NCI-H2081 treated with DMSO at 0.1 percent for 48 hours (cell line): ENCODE measurements at regions not wholly inside any gene's neighbourhood (a gene's known extent, or its start where the extent isn't known, plus 50 kb on each side); places are given as distances from the start of the nearest gene placed in this dataset.
"Not testable (repeated sequence)": the region's sequence is repeated elsewhere in the genome, so short reads cannot be mapped to it uniquely, and the experiment has no call there.

Source experiments
- DNase-seq: peaks from one replicate; lab custom pipeline; 2025; lab: John Stamatoyannopoulos, UW

DNA sequence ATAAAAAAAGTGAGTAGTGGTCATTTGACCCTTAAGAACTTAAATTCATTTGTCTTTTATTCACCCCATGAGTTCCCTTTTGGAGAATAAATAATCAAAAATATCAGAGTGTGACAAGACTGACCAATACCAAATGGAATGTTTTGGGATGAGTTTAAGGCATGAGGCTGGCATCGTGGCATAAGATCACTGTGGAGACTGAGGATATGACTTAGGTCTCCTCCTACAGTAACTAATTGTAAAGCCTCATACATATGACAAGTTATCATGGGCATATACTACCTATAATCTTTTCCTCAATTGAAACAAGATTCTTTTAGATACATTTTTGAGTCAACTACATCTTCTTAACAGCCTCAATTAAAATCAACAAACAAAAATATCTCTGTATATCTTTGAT lies 782.0 kb downstream of the SLITRK1 start:
- no peak for DNase-seq

DNA sequence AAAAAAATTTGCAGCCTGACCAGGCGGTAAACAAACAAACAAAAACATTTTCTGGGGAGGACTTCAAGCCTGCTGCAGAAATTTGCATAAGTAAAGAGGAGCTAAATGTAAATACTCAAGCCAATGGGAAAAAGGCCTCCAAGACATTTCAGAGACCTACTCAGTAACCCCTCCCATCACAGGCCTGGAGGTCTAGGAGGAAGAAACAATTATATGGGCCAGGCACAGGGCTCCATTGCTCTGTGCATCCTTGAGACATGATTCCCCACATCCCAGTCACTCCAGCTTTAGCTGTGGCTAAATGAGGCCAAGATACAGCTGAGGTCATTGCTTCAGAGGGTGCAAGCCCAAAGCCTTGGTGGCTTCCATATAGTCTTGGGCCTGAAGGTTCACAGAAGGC lies 793.4 kb downstream of the SLITRK1 start:
- no peak for DNase-seq

DNA sequence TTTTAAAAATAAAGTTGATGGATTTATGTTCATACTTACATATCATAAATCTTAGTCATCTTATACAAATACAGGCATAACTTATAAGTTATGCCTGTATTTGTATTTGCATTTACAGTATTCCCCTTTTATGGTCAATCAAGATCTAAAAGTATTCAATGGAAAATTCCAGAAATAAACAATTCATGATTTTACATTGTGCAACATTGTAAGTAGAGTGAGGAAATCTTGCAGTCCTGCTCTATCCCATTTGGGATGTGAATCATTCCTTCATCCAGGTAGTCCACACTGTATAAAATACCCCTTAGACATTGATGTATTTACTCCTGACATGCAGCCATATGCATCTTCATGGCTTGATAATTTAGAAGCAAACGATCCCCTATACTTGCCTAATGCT lies 795.3 kb downstream of the SLITRK1 start:
- DNase-seq = no peak

DNA sequence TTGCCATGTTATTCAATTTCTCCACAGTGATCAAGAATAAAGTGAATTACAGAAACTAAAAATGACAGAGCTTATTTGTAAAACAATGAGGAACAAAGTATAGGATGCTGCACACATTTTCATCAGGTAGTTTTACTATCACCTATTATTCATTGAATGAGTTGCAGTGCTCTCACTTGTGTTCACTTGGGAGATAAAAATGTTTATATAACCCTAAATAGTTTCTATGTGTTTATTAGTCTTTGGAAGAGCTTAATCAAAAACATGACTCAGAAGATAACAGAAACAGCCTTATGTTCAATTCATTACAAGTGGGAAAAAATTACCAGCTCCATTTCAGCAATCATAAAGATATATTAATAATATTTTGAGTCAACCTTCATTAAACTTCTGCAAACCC lies 796.2 kb downstream of the SLITRK1 start:
- no peak for DNase-seq

DNA sequence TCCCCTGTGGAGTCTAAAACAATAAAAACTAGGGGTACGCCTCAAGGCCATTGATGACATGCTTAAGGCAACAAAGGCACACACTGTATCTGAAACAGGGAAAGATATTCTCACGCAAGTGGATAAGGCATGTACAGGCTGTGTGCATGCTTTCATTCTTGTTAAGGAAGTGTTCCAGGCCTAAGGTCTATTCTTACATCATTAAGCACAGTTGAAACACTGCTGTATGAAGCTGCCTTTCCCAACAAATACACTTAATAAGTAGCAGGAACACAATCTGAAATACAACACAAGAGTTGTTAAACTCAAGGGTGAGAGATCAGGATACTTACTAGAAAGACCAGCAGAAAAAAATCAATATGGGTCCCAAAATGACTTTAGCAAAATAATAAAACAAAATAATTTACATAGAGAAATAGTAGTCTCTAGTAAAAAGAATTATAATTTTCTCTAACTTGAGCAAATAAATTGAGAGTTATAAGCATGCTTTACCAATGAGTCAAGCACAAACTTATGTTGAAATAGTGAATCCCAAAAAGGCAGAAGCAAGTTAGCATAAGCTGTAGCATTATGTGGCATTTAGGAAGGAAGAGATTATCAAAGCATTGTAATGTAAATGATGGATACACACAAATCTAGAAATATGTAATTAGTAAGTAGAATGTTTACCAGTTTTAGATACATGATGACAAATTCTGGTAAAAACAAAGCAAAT lies 796.9 kb downstream of the SLITRK1 start:
- no peak for DNase-seq

DNA sequence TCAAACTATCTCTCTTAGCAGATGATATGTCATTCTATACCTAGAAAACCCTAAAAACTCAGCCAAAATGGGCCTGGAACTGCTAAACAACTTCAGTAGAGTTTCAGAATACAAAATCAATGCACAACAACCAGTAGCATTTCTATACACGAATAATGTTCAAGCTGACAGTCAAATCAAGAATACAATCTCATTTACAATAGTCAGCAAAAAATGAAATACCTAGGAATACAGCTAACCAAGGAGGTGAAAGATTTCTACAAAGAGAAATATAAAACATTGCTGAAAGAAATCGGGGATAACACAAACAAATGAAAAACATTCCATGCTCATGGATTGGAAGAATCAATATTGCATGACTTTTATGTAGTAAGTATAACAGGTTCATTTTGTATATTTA lies 804.8 kb downstream of the SLITRK1 start:
- DNase-seq = no peak

DNA sequence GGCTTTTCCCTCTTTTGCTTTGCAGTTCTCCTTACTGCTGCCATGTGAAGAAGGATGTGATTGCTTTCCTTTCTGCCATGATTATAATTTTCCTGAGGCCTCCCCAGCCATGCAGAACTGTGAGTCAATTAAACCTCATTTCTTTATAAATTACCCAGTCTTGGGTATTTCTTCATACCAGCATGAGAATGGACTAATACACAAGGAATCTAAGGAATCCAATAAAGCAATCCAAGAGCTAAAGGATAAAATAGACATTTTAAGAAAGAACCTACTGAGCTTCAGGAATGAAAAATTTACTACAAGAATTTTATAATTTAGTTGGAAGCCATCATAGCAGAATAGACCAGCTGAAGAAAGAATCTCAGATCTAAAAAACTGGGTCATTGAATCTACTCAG lies 808.3 kb downstream of the SLITRK1 start:
- not testable (repeated sequence) for DNase-seq

DNA sequence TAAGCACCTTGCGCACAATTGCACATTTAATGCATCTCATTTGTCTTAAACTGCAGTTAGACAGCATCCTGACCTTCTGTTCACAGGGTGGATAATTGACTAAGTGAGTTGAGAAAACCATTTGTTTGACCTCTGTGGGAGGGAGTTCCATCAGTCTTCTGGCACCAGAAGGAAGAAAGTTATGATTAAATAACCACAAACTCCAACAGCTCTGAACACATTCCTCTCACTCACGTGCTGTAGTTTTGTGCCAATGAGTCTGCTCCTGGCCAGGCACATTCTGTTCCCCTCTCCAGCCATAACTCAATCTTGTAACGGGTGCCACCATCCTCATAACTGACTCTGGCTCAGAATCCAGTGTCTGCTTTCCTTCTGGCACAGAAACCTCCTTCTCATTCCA lies 817.2 kb downstream of the SLITRK1 start:
- no peak for DNase-seq

DNA sequence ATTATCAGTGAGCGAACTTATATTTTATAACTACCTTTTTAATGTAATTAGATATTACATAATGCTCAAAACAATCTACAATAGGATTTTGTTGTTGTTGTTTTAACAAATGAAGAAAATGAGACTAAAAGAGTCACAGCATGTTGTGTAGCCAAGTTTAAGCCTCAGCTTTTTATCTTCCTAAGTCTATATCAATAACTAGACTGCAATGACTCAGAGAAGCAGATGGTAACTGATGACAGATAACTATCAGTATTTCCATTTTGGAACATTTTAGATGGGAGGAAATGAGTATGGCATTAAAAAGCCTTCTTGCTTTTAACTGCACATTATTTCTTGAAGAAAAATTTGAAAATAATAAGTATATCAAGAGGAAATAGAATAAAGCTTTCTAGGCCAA lies 825.2 kb downstream of the SLITRK1 start:
- DNase-seq = no peak

DNA sequence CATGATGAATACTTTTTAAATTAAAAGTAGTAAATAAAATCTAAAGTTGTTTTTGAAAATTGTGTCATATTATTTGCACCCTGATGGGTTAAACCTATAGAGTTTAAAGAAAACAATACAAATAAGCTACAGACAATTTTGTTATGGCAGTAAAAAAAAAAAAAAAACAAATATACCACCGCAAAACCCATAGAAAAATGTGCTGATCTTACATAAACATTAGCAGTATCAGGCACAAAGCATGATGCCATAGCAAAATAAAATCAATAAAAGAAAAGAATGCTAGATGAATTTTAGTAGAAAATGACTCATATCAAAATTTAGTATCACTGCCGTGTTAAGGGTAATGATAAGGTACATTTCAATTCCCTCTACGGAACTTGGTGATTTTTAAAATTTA lies 826.0 kb downstream of the SLITRK1 start:
- DNase-seq = no peak

DNA sequence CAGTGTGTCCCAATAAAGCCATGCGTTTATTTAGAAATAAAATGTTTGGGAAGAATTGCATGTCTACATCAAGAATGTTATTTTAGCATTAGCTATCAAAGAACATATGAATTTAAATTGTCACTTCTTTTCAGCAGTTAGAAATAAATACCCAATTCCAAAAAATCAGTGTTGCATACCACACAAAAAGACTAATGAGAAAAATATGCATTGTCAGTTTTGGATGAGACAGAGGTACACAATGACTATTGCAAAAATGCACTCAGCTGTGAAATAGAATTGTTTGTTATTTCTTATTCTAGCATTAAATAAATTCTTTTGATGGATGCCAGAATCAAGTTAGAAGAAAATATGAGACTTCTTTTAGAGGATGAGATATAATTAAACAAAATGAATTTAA lies 833.9 kb downstream of the SLITRK1 start:
- DNase-seq = no peak

DNA sequence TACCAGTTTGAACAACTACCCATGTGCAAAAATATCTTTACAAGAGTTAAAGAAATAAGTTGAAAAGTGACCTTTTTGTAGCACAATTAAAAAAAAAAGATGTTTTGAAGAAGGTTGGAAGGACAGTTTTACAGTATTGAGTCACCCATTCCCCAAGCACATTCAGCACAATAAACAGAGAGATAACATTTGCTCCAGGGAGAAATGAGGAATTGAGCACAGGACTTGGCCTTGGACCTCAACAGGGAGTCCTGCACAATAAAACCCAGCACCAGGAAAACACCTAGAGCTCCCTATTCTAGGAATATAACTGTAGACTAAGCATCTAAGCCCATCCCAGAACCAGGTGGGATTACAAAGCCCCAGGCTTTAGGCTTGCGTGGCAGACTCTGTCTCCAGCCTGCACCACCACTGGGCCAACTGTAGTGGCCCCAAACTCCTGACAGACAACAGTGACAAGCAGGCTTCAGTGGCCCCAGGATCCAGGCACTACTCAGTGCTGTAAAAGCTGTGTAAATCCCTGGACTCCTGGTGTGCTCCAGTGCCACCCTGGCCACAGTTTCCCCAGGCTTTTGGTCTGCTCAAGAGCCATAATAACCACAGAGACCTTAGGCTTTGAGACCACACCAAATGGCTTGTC lies 857.2 kb downstream of the SLITRK1 start:
- DNase-seq = no peak

DNA sequence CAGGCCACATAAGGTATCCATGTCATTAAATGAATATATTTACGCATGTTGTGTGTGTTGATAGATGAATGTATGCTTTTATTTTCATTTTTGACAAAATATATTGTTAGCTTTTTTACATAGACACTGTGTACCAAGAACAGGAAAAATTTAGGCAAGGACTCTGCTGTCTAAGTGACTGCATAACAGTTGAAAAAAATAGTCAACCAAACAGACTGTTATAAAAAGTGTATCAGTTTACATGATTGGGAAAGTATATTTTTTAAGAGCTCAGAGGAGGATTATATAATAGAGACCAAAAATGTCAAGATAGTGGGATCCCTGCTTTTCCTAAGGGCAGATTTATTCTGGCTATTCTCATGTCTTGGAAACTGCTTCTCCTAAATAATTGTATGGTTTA lies 858.0 kb downstream of the SLITRK1 start:
- no peak for DNase-seq

DNA sequence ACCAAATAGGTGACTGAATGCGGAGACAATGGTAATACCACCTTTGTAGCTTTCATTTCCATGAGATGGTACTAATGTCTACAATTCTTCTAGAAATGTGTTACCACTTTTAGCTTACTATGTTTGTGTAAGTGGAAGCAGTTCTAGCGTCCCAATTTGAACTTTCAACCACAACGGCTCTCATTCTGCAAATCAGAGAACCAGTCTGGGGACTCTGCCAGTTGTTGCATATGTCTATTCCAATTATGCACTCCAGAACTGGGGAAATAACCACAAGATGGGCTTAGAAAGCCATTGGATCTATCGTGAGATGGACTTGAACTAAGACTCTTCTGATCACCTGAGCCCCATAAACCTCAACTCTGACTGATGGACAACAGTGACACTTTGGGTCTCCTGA lies 862.3 kb downstream of the SLITRK1 start:
- DNase-seq = no peak

DNA sequence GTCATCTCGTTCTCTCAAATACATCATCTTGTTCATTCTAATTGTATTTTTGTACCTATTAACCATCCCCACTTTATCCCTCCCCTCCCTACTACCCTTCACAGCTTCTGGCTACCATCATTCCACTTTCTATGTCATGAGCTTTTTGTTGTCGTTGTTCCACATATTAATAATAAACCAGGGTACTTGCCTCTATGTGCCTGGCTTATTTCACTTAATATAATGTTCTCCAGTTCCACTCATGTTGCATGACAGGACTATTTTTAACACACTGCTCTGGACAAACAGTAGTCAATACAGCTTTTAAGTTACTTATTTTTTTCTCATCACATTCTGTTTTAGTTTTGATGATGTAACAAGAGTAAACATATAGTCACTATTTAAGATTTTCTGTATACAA lies 872.3 kb downstream of the SLITRK1 start:
- DNase-seq = no peak

DNA sequence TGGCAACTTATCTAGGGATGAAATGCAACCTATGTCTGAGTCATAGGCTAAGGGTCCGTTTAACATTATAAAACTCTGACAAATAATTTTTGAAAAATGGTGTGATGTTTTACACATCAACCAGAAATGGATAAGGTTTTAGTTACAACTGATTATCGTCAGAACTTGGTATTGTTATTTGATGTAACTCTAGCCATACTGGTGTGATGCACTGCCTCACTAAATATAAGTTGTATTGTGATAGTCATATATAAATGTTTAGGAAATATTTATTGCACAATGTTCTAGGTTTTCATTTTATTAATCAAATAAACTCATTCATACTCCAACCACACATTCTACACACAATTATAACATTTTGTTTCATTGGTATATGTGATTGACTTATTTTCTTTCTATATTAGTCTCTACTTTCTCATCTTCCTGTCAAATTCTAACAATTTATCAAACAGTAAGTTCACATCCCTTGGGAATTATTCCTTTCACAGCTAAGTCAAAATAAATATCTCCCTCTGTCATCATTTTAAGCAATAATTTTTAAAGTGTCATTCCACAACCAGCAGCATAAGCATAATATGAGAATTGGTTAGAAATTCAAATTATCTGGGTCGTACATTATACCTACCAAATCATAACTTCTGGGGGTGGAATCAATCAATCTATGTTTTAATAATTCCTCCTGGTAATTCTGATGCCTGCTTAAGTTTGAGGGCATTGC lies 873.9 kb downstream of the SLITRK1 start:
- no peak for DNase-seq

DNA sequence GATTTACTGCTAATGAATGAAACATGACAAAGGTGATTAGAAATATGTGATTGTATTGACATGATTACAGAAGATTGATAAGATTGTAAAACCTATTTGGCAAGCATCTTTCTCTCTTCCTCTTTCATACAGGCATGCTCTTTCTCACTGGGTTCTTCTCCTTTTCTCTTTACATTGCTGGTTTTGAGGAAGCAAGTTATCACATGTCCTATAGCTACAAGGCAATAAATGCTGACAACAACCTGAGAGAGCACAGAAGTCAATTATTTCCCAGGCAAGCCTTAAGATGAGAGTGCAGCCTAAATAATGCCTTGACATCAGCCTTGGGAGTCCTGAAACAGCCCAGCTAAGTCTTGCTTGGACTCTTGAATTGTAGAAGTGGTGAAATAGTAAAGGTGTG lies 875.0 kb downstream of the SLITRK1 start:
- DNase-seq = no peak

DNA sequence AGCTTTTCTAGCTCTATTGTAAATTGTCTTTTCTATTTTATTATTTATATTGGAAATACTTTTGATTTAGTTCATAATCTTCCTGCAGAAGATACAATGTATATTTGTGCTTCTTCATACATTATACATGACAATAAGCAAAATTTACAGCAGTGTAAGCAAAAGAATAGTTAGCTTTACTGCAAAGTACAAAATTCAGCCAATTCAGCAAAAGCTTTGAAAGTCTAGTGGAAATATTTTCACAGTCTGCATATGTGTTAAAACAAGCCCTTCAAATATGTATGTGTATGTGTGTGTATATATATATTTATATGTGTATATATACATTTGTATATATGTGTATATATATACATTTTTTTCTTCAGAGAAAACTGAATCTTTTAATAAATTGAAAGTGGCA lies 879.1 kb downstream of the SLITRK1 start:
- DNase-seq = no peak

DNA sequence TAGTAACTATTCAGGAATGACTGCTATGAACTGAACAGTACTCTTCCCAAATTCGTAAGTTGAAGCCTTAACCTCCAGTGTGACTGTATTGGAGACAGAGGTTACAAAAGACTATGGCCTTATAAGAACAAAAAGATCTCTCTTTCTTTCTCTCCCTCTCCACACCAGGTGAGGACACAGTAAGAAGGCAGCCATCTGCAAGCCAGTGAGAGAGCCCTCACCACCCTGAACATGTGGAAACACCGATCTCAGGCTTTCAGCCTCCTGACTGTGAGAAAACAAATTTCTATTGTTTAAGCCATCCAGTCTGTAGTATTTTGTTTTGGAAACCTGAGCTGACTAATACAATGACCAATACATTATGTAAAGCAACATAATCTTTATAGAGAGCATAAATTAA lies 888.9 kb downstream of the SLITRK1 start:
- DNase-seq = no peak

DNA sequence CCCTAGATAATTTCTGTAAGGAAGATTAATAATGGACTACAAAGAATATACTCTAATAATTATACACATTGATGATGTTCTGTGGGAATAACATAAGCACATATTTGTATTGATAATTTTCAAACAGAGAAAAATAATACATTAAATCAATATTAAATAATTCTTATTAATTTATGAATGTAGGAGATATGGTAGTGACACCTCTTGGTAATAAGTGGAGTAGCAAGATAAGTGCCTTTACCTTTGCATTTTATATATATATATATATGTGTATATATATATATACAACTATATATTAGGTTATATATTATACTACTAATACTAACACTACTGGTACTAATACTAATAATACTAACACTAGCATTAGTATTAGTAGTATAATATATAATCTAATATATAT lies 905.8 kb downstream of the SLITRK1 start:
- DNase-seq = no peak

DNA sequence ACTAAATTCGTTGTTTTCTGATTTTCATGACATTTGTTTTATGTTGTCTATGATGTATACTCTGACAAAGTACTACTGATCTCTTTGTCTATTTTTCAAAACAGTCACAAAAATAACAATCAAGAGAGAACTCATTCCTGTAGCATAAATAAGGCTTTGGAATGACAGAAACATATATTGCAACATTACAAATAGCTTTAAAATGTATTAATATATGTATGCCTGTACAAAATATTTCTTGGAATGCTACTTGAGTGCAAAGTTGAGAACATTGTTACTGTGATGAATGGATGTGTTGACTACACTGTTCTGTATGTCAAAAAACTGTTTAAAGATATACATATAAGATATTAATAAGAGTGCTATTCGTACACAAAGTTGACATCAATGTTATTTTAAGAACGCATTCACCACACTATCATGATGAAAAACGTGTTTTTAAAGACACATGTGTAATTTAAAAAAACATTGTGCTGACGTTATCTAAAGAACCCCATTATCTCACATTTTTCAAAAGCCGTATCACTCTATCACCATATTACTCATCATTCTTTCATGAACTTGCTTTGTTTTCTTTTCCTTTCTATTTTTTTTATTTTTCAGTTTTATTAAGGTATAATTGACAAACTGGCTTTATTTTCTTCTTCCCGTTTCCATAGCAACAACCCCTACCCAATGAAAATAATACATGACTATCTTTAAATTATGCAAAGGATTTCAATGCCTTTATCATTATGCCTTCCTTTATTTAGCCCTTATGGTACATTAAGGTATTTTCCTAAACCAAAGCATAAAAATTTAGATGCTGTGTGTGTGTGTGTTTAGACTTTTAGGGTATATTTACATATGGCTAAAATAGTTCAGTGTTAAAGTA lies 918.8 kb downstream of the SLITRK1 start:
- DNase-seq = no peak

DNA sequence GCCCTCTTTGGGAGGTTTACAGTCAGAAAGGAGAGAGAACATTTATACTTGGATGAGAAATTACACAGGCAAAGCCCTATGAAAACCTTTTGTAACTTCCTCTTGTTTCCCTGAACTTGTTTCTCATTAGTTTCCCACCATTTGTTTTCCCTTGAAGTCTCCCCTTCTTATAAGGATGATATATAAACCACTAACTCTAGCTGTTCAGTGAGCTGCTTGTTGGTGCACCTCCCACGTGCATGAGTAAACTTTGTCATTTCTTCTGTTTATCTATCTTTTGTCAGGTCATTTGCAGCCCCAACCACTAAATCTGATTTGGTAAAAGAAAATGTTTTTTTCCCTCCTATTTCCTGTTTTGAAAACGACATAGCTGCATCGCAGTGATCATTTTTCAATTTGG lies 919.9 kb downstream of the SLITRK1 start:
- no peak for DNase-seq

DNA sequence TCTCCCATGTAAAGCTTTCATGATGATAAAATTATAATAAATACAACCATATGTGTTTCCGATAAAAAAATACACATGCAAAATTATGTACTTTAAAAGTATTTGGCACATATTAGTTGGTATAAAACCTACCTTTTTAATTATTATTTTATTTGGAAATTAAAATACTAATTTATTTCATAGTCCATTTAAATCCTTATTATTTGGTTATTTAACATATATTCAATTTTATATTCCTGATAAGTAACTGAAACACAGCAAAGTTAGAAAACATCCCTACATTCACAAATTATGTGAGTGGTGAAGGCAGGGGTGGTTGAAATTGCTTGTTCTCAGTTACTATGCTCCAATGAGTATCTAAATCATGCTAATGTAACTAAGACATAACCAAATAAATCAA lies 920.5 kb downstream of the SLITRK1 start:
- no peak for DNase-seq
